HG03575 (cell line): ENCODE measurements at regions not wholly inside any gene's neighbourhood (a gene's known extent, or its start where the extent isn't known, plus 50 kb on each side); places are given as distances from the start of the nearest gene placed in this dataset.

Experiments
- ATAC-seq: cut with Tn5 transposase; IDR thresholded peaks from one replicate; pipeline ENCODE4 v1.9.1; 2021; ENCODE audit not compliant: unreplicated experiment, insufficient number of reproducible peaks, low FRiP score; ENCODE audit errors: extremely low read depth

GRCh38 chr14:97301931-97302559 is 504.9 kb downstream of the VRK1 start:
- no peak for ATAC-seq

- ATAC-seq: no peak
Observed at GRCh38 chr14:97306133-97306759, 509.1 kb downstream of the VRK1 start.

- ATAC-seq: no peak
Observed at GRCh38 chr14:97306760-97307246, 509.6 kb downstream of the VRK1 start.

DNA sequence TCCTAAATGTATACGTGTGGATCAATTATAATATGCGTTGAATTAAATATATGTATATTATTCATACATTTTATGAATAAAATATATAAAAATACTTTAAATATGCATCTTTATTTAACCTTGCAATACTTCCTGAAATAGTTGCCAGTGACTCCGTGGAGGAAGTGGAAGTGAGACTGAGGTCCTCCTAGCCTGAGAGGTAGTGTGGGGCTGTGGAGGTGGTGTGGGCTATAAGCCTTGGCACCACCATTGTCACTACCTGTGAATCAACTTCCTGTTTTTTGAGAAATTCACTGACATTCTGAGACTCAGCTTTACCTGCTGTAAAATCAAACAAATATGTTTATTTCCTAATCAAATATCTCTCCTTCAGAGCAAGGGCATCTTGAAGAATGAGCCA is 514.2 kb downstream of the VRK1 start:
- ATAC-seq: no peak

DNA sequence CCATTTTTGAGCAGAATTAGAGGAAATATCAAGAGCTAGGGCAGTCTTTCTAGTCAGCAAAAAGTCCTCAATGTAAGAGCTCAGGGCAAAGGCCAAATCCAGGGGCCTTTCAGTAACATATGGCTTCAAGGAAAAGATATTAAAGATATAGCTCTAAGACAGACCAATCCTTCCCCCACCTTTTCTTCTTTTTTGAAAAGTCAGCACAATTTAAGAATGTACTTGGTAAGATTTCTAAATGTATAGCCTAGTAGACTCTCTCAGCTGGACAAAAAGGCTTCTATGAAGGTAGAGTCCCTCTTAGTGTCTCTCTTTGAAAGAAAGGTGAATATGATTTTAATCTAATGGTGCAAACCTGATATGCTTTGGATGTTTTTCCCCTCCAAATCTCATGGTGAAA is 515.7 kb downstream of the VRK1 start:
- ATAC-seq: no peak

DNA sequence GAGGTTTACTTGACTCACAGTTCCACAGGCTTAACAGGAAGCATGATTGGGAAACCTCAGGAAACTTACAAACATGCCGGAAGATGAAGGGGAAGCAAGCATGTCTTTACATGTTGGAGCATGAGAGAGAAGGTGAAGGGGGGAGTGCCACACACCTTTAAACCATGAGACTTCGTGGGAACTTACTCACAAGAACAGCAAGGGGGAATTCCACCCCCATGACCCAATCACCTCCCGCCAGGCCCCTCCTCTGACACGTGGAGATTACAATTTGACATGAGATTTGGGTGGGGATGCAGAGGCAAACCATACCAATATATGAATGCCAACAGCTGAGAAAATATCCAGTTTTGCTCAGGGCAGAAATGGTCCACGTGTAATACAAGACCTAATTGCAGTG is 518.6 kb downstream of the VRK1 start:
- ATAC-seq: no peak

GRCh38 chr14:97318380-97318779 is 521.2 kb downstream of the VRK1 start:
- no peak for ATAC-seq

DNA sequence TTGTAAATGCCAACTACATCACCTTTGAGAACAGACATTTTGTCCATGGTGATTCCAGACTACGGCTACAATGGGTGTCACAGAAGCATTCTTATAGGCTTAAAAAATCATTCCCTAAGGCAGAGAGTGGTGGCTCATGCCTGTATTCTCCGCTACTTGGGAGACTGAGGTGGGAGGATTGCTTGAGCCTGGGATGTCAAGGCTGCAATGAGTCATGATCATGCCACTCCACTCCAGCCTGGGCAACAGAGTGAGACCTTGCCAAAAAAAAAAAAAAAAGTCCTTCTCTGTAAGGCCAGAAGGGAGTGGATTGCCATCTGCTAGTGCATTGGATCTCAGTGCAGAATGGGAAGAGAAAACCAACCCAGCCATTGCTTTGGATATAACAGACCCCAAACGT is 522.5 kb downstream of the VRK1 start:
- no peak for ATAC-seq

DNA sequence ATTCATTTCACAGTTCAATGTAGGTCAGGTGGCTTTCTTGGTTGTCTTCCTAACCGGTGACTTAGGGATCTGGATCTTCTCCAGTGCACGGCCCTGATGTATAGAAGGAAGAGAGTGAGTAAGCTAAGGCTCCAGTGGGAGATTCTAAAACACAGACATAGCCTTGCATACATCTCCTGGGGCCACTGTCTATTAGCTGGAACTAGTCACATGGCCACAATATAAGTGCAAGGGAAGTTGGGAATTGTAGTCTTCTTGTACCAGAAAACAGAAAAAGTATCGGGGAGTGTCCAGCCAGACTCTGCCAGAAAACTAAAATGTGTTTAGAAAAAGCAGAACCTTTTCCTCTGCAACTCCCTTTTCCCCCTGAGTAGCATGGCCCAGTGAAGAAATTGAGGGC is 531.6 kb downstream of the VRK1 start:
- ATAC-seq: no peak

GRCh38 chr14:97329701-97330100 is 532.5 kb downstream of the VRK1 start:
- ATAC-seq: no peak

DNA sequence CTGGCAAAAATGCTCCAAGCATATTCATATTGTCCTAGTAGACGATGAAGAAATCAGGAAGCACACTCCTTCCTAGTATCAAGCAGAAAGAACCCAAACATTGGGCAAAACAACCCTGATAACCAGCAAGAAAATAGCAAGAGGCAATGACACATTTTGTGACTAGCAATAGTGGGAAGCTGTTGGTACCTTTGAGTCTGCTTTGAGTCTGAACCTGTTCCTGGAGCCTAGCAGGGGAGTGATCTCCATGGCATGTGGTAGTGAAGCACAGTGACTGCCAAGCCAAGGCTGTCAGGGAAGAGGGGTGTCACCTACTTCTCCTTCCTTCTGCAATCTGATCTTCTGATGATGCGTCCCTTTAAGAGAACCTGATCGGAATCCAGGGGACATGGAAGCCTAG is 533.9 kb downstream of the VRK1 start:
- no peak for ATAC-seq

- ATAC-seq: no peak
Observed at GRCh38 chr14:97331526-97331925, 534.3 kb downstream of the VRK1 start.

GRCh38 chr14:97336179-97336578 is 539.0 kb downstream of the VRK1 start:
- ATAC-seq: no peak

- no peak for ATAC-seq
Observed at GRCh38 chr14:97336816-97337215, 539.6 kb downstream of the VRK1 start.

GRCh38 chr14:97337267-97337666 is 540.1 kb downstream of the VRK1 start:
- no peak for ATAC-seq

GRCh38 chr14:97337670-97338069 is 540.5 kb downstream of the VRK1 start:
- no peak for ATAC-seq

DNA sequence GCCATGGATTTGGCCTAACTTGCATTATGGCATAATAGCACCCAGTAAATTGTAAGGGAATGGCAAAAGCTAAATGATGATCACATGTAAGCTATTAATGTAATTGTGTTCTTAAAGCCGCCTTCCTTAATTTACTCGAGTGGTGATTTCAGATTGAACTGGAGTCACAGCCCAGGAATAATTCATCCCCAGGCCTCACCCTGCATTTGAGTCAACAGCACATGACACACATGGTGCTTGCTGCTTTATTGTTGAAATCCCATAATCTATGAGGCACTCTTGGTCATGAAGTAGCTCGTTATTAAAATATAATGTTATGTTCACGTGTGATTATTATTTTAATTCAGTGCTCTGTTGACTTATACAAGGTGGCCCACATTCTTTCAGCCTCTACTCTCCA is 547.5 kb downstream of the VRK1 start:
- no peak for ATAC-seq

DNA sequence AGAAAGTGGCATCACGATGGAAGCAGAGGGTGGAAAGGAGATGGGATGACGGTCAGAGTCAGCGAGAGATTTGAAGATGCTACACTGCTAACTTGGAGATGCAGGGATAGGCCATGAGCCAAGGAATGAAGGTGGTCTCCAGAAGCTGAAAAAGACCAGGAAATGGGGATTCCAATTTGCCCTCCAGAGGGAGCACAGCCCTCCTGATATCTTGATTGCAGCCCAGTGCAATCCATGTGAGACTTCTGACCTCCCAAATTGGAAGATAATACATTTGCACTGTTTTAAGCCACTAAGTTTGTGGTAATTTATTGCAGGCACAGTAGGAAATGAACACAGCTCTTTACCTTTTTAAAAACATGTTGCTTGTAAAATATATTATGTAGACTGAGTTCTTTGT is 549.5 kb downstream of the VRK1 start:
- ATAC-seq: no peak

DNA sequence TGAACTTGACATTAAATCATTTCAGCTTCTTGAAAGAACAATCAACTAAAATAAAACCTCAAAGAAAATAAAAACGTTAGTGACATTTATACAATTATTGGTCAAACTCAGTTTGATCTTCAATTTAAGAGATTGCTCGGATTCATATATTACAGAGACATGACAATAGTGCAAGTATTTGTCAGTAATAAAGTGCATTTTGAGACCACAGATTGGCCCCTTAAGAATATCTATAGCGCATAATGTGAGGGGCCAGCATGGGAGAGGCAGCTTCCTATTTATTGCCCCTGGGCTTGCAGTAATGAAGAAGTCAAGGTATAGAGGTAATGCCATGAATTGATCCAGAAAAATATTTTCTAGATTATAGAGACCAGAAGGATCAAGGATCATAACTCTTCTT is 552.3 kb downstream of the VRK1 start:
- no peak for ATAC-seq

GRCh38 chr14:97349946-97350345 is 552.8 kb downstream of the VRK1 start:
- ATAC-seq: no peak

DNA sequence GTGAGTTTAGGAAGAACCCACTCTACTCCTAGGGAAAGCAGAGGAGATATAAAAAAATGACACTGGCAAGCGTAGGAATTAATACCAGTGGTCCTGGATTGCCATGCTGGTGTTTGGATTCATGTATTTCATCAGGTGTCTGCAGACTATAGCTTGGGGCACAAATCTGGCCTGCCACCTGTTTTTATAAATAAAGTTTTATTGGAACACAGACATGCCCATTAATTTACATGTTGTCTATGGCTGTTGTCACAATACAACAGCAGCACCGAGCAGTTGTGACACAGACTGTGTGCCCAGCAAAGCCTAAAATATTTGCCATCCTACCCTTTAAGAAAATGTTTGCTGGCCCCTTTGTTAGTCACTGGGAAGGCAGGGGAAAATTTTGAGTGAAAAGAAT is 553.2 kb downstream of the VRK1 start:
- no peak for ATAC-seq
